ENCODE measurements at regions not wholly inside any gene's neighbourhood (a gene's known extent, or its start where the extent isn't known, plus 50 kb on each side); places are given as distances from the start of the nearest gene placed in this dataset.

DNA sequence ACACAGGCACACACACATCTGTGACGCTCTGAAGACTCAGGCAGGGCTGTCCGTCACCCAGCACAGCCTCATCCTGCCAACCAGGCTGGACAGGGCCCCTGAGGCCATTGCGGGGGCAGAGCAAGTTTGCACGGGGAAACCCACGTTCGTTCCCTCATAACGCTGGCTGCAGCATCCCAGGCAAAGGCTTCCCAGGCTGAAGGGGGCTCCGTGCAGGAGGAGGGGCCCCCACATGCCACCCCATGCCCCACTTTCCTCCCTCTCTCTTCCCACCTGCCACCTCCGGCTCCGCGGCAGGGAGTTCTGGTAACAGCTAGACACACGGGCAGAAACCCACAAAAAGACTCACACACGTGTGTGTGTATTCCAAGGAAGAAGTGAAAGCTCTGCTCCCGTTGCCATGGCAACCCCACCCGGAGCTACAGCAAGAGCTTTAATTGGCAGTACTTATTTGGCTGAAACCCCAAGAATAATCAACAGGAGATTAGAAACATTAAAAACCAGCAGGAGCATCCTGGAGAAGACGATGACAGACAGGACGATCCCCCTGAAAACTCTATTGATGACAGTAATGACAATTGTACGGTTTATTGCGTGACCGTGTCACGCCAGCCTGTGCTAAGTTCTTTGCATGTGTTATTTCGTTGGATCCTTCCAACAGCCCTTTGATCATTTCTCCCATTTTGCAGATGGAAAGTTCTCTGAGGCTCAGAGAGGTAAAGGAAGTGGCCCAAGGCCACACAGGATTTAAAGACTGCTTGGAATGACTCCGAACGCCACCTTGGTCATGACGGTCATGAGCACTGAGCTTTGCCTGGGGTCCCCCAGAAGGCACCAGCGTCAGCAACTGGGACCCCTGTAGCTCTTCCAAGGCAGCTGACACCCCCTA lies 247.1 kb downstream of the NPHP4 start:
- no peak for ATAC-seq
- no peaks in the 10 kb centered on the region for H3K9me3 ChIP-seq
- no peak overlapping the region for H3K4me3 ChIP-seq
- H3K4me1 ChIP-seq, result peaks cover 0 to 5% (median 0%) of the 10 kb centered on the region in 9 donors
- peaks cover 0 to 77% (median 31%) of the 10 kb centered on the region in 7 donors for H3K27me3 ChIP-seq
- no peak overlapping the region for H3K27ac ChIP-seq
- DNase-seq, result no peak
- intact Hi-C loops (cut with DNase I), result loop anchor here (1.0 to 10.0 kb wide), 10 partner anchors 108 to 1833 kb away; partner anchors contain the start of gene AJAP1 (in 7 of the 10)
- TF ChIP-seq, protein P1, sequence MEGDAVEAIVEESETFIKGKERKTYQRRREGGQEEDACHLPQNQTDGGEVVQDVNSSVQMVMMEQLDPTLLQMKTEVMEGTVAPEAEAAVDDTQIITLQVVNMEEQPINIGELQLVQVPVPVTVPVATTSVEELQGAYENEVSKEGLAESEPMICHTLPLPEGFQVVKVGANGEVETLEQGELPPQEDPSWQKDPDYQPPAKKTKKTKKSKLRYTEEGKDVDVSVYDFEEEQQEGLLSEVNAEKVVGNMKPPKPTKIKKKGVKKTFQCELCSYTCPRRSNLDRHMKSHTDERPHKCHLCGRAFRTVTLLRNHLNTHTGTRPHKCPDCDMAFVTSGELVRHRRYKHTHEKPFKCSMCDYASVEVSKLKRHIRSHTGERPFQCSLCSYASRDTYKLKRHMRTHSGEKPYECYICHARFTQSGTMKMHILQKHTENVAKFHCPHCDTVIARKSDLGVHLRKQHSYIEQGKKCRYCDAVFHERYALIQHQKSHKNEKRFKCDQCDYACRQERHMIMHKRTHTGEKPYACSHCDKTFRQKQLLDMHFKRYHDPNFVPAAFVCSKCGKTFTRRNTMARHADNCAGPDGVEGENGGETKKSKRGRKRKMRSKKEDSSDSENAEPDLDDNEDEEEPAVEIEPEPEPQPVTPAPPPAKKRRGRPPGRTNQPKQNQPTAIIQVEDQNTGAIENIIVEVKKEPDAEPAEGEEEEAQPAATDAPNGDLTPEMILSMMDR (IDR thresholded peaks at IDR 0.05), result no peak
- 51 to 52% methylated on average over 26 of the region's 26 CpGs for WGBS, 2 donors
- no peaks in the 10 kb centered on the region for H3K36me3 ChIP-seq

DNA sequence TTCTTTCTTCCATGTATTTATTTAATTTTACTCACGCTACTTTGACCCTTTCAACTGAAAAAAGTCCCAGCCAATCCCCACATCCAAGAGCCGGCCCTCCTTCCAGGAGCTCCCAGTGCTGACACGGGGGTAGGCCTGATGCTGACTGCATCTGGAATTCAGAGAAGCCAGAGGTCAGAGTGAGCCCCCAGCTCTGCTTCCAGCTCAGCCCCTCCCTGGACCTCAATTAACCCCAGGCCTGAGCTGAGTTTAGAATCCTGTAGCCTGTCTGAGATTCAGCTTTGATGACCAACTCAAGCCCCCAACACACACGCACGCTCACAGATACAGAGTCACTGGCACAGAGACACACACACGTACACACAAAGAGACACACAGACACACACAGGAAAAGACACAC lies 247.9 kb downstream of the NPHP4 start:
- 58 to 63% methylated on average over 6 of the region's 6 CpGs for WGBS, 2 donors
- no peak for DNase-seq
- intact Hi-C loops (cut with DNase I), result loop anchor here in 8 of 10 donors (2.0 to 10.0 kb wide), 6 partner anchors 108 to 1830 kb away; partner anchors contain the start of gene AJAP1 (in 7 of the 8)
- Histone ChIP-seq H3K27ac (no peak overlapping the region), H3K9me3 (no peaks in the 10 kb centered on the region), H3K27me3 (peaks cover 0 to 68% (median 29%) of the 10 kb centered on the region in 7 donors), H3K4me1 (peaks cover 0 to 5% (median 0%) of the 10 kb centered on the region in 9 donors), H3K4me3 (no peak overlapping the region), H3K36me3 (no peaks in the 10 kb centered on the region)
- TF ChIP-seq, protein P1 (IDR thresholded peaks at IDR 0.05), result no peak
- ATAC-seq, result no peak

DNA sequence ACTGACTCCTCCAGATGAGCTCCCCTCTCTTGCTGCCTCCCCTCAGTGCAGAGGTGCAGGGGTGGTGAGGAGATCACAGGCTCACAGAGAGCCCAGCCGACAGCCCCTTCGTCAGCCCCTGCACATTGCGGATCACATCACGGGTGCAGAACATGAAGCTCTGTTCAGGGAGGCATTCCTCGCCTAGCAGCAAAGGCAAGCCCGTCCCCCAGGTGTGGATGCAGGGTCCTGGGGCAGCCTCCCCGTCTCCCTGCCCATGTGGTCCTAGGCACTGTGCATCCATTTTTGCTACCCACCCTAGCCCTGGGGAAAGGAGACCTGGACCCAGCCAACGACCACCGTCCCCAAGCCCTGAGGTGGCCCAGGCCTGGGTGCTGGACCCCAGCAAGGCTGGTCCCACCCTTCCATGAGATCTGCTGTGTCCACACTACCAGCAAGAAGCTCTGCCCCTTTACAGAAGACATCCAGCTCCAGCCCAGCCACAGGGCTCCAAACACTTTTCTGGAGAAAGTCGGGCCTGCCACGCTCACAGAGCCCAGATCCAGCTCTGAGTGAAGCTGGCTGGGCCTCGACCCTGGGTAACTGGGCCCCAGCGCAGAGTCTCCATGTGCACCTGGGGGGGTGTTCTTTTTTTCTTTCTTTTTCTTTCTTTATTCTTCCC lies 248.7 kb downstream of the NPHP4 start:
- ATAC-seq (no peak), DNase-seq (no peak)
- peaks cover 0 to 61% (median 29%) of the 10 kb centered on the region in 7 donors for H3K27me3 ChIP-seq
- H3K36me3 ChIP-seq, result no peaks in the 10 kb centered on the region
- intact Hi-C loops (cut with DNase I), result loop anchor here in 8 of 10 donors (2.0 to 10.0 kb wide), 6 partner anchors 107 to 1829 kb away; partner anchors contain the start of gene AJAP1 (in 7 of the 8)
- no peaks in the 10 kb centered on the region for H3K9me3 ChIP-seq
- TF ChIP-seq, protein P1 (IDR thresholded peaks at IDR 0.05), result no peak
- no peak overlapping the region for H3K27ac ChIP-seq
- WGBS, 2 donors, result 83 to 90% methylated on average over 13 of the region's 13 CpGs
- H3K4me1 ChIP-seq, result peaks cover 0 to 5% (median 0%) of the 10 kb centered on the region in 9 donors
- no peak overlapping the region for H3K4me3 ChIP-seq

GRCh38 chr1:5742801-5743200 lies 249.4 kb downstream of the NPHP4 start:
- Histone ChIP-seq H3K4me3 (no peak overlapping the region), H3K36me3 (no peaks in the 10 kb centered on the region), H3K27ac (no peak overlapping the region), H3K9me3 (no peaks in the 10 kb centered on the region), H3K4me1 (peaks cover 0 to 5% (median 0%) of the 10 kb centered on the region in 9 donors), H3K27me3 (peaks cover 0 to 53% (median 29%) of the 10 kb centered on the region in 7 donors)
- no peak for ATAC-seq
- no peak for DNase-seq
- TF ChIP-seq, protein P1 (IDR thresholded peaks at IDR 0.05), result no peak
- WGBS, 2 donors, result 89 to 90% methylated on average over 14 of the region's 14 CpGs
- intact Hi-C loops (cut with DNase I), result loop anchor here in 7 of 10 donors (10.0 kb wide), 3 partner anchors 108 to 1828 kb away; partner anchors contain the start of gene AJAP1 (in 7 of the 7)

Measured in heart right ventricle (tissue), 16 donors.